Spleen (tissue), 7 donors: ENCODE measurements at regions not wholly inside any gene's neighbourhood (a gene's known extent, or its start where the extent isn't known, plus 50 kb on each side); places are given as distances from the start of the nearest gene placed in this dataset.

Experiments
- CTCF ChIP-seq, 11 experiments: fragments of 200-600 bp in 7 of 11; fragments of 450-650 bp in 4 of 11; sonication (generic) in 4 of 11; IDR thresholded peaks in 8 of 11; conservative IDR thresholded peaks in 3 of 11; 1 replicate in 7 of 11; 2 replicates in 4 of 11; pipeline versions ENCODE4 v1.4.0 to v1.8.0; 2016 to 2021; ENCODE audit warnings: antibody characterized with exemption in 11 of 11, inconsistent platforms in 4 of 11, mild to moderate bottlenecking in 1 of 11
- POLR2AphosphoS5 ChIP-seq, 3 donors: sonication (generic); formaldehyde crosslinking; IDR thresholded peaks; one replicate each; pipeline ENCODE4 v1.5.1; 2017; ENCODE audit warnings: antibody characterized with exemption in 3 of 3
- donor health status: DM: no; HTN: no; CAD: no; lungs with moderate emphysema.
- donor health status: DM: no; HTN: no; CAD: no.
- donor health status: DM: no; HTN: no; CAD: no.

- TF ChIP-seq CTCF (IDR thresholded peaks at IDR 0.05 in 8 of 11, conservative IDR thresholded peaks at IDR 0.05 in 3 of 11) (no peak), POLR2AphosphoS5 (IDR thresholded peaks at IDR 0.05) (no peak)
These were observed 1596.6 kb downstream of the SI start for GRCh38 chr3:163481738-163482137.
